Transverse colon (tissue), 4 donors: ENCODE measurements at regions not wholly inside any gene's neighbourhood (a gene's known extent, or its start where the extent isn't known, plus 50 kb on each side); places are given as distances from the start of the nearest gene placed in this dataset.

Experiments used
- DNase-seq: peaks from one replicate; pipeline ENCODE4 v3.0.0-alpha.2; 2019
- H3K27ac ChIP-seq, 4 donors: fragments of 200-600 bp; sonication (generic); 2 replicates each; pipeline ENCODE4 v1.5.1; 2016 to 2018; ENCODE audit warnings: inconsistent platforms in 4 of 4
- H3K27me3 ChIP-seq: fragments of 200-600 bp; sonication (generic); 2 replicates; pipeline ENCODE4 v1.5.1; 2017; ENCODE audit warnings: inconsistent platforms
- H3K36me3 ChIP-seq, 4 donors: fragments of 200-600 bp; sonication (generic); 2 replicates each; pipeline ENCODE4 v1.5.1; 2017 to 2019; ENCODE audit warnings: inconsistent platforms in 4 of 4
- H3K4me1 ChIP-seq, 4 donors: fragments of 200-600 bp; sonication (generic); 2 replicates each; pipeline ENCODE4 v1.5.1; 2017 to 2020; ENCODE audit warnings: inconsistent platforms in 4 of 4
- H3K4me3 ChIP-seq, 4 donors: fragments of 200-600 bp; sonication (generic); 1 replicate in 1 of 4; 2 replicates in 3 of 4; pipeline versions ENCODE4 v1.5.1 to v1.6.1; 2017 to 2019; ENCODE audit warnings: inconsistent platforms in 4 of 4
- H3K9me3 ChIP-seq, 2 donors: fragments of 200-600 bp; sonication (generic); 2 replicates each; pipeline ENCODE4 v1.5.1; 2017 to 2019; ENCODE audit warnings: inconsistent platforms in 2 of 2
- EP300 ChIP-seq: sonication (generic); formaldehyde crosslinking; IDR thresholded peaks from one replicate; pipeline ENCODE4 v1.6.1; 2017; ENCODE audit warnings: antibody characterized with exemption, low read depth
- POLR2A ChIP-seq: fragments of 450-650 bp; IDR thresholded peaks from one replicate; pipeline ENCODE4 v1.6.1; 2016; ENCODE audit warnings: antibody characterized with exemption, mild to moderate bottlenecking, moderate library complexity
- POLR2AphosphoS5 ChIP-seq, 3 donors: sonication (generic); formaldehyde crosslinking; IDR thresholded peaks; one replicate each; pipeline ENCODE4 v1.6.1; 2016; ENCODE audit warnings: antibody characterized with exemption in 3 of 3
- WGBS, 2 donors: methylation state at CpG; one replicate each; pipeline ENCODE4 v1.1.5; 2018; ENCODE audit warnings: low coverage in 1 of 2; 5-methylcytosine and 5-hydroxymethylcytosine counted together
- in situ Hi-C, 4 donors: fragments of 200-750 bp; cut with MboI; loops; one replicate each; pipeline versions ENCODE4 v1.15.0 to v1.15.1; 2017; ENCODE audit warnings: low sequenced_read_pairs in 3 of 4, low pct_ligation_motif_present in 1 of 4, low pct_unique_long_range_greater_than_20kb in 1 of 4
- intact Hi-C: fragments of 100-400 bp; cut with DNase I; formaldehyde crosslinking; loops from one replicate; pipeline ENCODE4 v1.15.1; 2023; ENCODE audit warnings: low total_unique reads
- TF ChIP-seq, protein P1 (sequence below), 5 experiments: fragments of 200-600 bp in 3 of 5; fragments of 450-650 bp in 2 of 5; sonication (generic) in 3 of 5; IDR thresholded peaks; 1 replicate in 2 of 5; 2 replicates in 3 of 5; pipeline ENCODE4 v1.5.1; 2016 to 2017; ENCODE audit warnings: antibody characterized with exemption in 5 of 5, inconsistent platforms in 3 of 5, mild to moderate bottlenecking in 2 of 5, moderate library complexity in 1 of 5

- WGBS, 2 donors, result 60 to 78% methylated on average over 1 to 3 of the region's 3 CpGs
Observed at GRCh38 chr2:100691846-100692245, 128.1 kb upstream of the NPAS2 start.

GRCh38 chr2:100692381-100692780 is 127.6 kb upstream of the NPAS2 start:
- Histone ChIP-seq H3K27ac (no peak overlapping the region), H3K27me3 (no peaks in the 10 kb centered on the region), H3K36me3 (no peaks in the 10 kb centered on the region), H3K4me3 (no peak overlapping the region), H3K9me3 (peaks cover 0 to under 1% of the 10 kb centered on the region in 2 donors), H3K4me1 (no peaks in the 10 kb centered on the region)
- 67 to 87% methylated on average over 1 to 5 of the region's 5 CpGs for WGBS, 2 donors
- no peak for DNase-seq
- TF ChIP-seq EP300 (no peak), POLR2A (no peak), POLR2AphosphoS5 (IDR thresholded peaks at IDR 0.05) (no peak)
- TF ChIP-seq, protein P1, sequence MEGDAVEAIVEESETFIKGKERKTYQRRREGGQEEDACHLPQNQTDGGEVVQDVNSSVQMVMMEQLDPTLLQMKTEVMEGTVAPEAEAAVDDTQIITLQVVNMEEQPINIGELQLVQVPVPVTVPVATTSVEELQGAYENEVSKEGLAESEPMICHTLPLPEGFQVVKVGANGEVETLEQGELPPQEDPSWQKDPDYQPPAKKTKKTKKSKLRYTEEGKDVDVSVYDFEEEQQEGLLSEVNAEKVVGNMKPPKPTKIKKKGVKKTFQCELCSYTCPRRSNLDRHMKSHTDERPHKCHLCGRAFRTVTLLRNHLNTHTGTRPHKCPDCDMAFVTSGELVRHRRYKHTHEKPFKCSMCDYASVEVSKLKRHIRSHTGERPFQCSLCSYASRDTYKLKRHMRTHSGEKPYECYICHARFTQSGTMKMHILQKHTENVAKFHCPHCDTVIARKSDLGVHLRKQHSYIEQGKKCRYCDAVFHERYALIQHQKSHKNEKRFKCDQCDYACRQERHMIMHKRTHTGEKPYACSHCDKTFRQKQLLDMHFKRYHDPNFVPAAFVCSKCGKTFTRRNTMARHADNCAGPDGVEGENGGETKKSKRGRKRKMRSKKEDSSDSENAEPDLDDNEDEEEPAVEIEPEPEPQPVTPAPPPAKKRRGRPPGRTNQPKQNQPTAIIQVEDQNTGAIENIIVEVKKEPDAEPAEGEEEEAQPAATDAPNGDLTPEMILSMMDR (IDR thresholded peaks at IDR 0.05), result no peak
- in situ Hi-C loops (no loop called here), intact Hi-C loops (no loop called here)

More at GRCh38 chr2:100691846-100692245, 128.1 kb upstream of the NPAS2 start:
- in situ Hi-C loops, result no loop called here
- no peak for DNase-seq
- H3K4me1 ChIP-seq, result no peaks in the 10 kb centered on the region
- H3K27ac ChIP-seq, result no peak overlapping the region
- TF ChIP-seq POLR2AphosphoS5 (IDR thresholded peaks at IDR 0.05) (no peak), POLR2A (no peak), EP300 (no peak)
- TF ChIP-seq, protein P1 (IDR thresholded peaks at IDR 0.05), result no peak
- intact Hi-C loops, result no loop called here
- H3K36me3 ChIP-seq, result no peaks in the 10 kb centered on the region
- no peak overlapping the region for H3K4me3 ChIP-seq
- no peaks in the 10 kb centered on the region for H3K9me3 ChIP-seq
- no peaks in the 10 kb centered on the region for H3K27me3 ChIP-seq

- H3K9me3 ChIP-seq, result peaks cover 0 to 4% of the 10 kb centered on the region in 2 donors
- intact Hi-C loops (no loop called here), in situ Hi-C loops (no loop called here)
- H3K27ac ChIP-seq, result no peak overlapping the region
- no peaks in the 10 kb centered on the region for H3K27me3 ChIP-seq
- no peaks in the 10 kb centered on the region for H3K36me3 ChIP-seq
- no peak for DNase-seq
- TF ChIP-seq POLR2A (no peak), EP300 (no peak), POLR2AphosphoS5 (IDR thresholded peaks at IDR 0.05) (no peak)
- TF ChIP-seq, protein P1 (IDR thresholded peaks at IDR 0.05), result no peak
- no peak overlapping the region for H3K4me3 ChIP-seq
- H3K4me1 ChIP-seq, result no peaks in the 10 kb centered on the region
Observed at GRCh38 chr2:100692906-100693305, 127.0 kb upstream of the NPAS2 start.

DNA sequence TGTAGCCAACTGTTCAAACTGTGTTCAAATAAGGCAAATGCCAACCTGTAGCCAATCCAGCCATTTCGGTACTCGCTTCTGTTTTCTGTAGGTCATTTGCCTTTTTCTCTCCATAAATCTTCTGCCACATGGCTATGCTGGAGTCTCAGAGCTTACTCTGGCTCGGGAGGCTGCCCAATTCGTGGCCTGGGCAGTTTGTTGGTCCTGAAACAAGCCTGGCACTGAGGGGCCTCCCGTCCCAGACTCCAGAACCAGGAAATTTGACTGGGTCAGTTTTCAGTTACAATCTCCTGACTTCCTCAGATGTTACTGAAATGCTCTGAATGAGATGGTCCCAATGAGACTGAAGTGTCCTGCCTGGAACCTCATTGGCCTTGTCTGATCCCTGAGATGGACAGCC is 120.8 kb upstream of the NPAS2 start:
- no peaks in the 10 kb centered on the region for H3K27me3 ChIP-seq
- H3K9me3 ChIP-seq, result peaks cover 0 to 4% of the 10 kb centered on the region in 2 donors
- H3K27ac ChIP-seq, result no peak overlapping the region
- in situ Hi-C loops (no loop called here), intact Hi-C loops (no loop called here)
- WGBS, 2 donors, result 80 to 91% methylated on average over 5 of the region's 5 CpGs
- no peak for DNase-seq
- no peak for TF ChIP-seq POLR2AphosphoS5 (IDR thresholded peaks at IDR 0.05)
- TF ChIP-seq POLR2A, result no peak
- no peak for TF ChIP-seq EP300
- TF ChIP-seq, protein P1 (IDR thresholded peaks at IDR 0.05), result no peak
- no peaks in the 10 kb centered on the region for H3K36me3 ChIP-seq
- H3K4me1 ChIP-seq, result no peaks in the 10 kb centered on the region
- no peak overlapping the region for H3K4me3 ChIP-seq
